ENCODE measurements at regions not wholly inside any gene's neighbourhood (a gene's known extent, or its start where the extent isn't known, plus 50 kb on each side); places are given as distances from the start of the nearest gene placed in this dataset.

- CTCF ChIA-PET, result no interaction called here
Measured at GRCh38 chr15:29405564-29405963, 135.9 kb upstream of the NSMCE3 start.

GRCh38 chr15:29403772-29404171, 134.2 kb upstream of the NSMCE3 start:
- Mint-ChIP-seq H3K36me3 (no peaks in the 10 kb centered on the region), H3K27me3 (peaks cover 8% of the 10 kb centered on the region), H3K9me3 (no peaks in the 10 kb centered on the region), H3K27ac (no peak overlapping the region), H3K4me3 (no peak overlapping the region), H3K4me1 (no peaks in the 10 kb centered on the region)
- CTCF ChIA-PET, result no interaction called here
- DNase-seq, result no peak

More at GRCh38 chr15:29405564-29405963, 135.9 kb upstream of the NSMCE3 start:
- H3K27ac Mint-ChIP-seq, result no peak overlapping the region
- peaks cover 8% of the 10 kb centered on the region for H3K27me3 Mint-ChIP-seq
- H3K36me3 Mint-ChIP-seq, result no peaks in the 10 kb centered on the region
- no peak overlapping the region for H3K4me3 Mint-ChIP-seq
- no peaks in the 10 kb centered on the region for H3K4me1 Mint-ChIP-seq
- DNase-seq, result no peak
- no peaks in the 10 kb centered on the region for H3K9me3 Mint-ChIP-seq

GRCh38 chr15:29401644-29402043, 132.0 kb upstream of the NSMCE3 start:
- CTCF ChIA-PET, result no interaction called here
- no peaks in the 10 kb centered on the region for H3K36me3 Mint-ChIP-seq
- no peak overlapping the region for H3K27ac Mint-ChIP-seq
- no peaks in the 10 kb centered on the region for H3K9me3 Mint-ChIP-seq
- no peak for DNase-seq
- H3K4me3 Mint-ChIP-seq, result no peak overlapping the region
- no peaks in the 10 kb centered on the region for H3K4me1 Mint-ChIP-seq
- H3K27me3 Mint-ChIP-seq, result peaks cover 15% of the 10 kb centered on the region

- CTCF ChIA-PET, result no interaction called here
- no peaks in the 10 kb centered on the region for H3K9me3 Mint-ChIP-seq
- no peaks in the 10 kb centered on the region for H3K4me1 Mint-ChIP-seq
- H3K27ac Mint-ChIP-seq, result no peak overlapping the region
- H3K4me3 Mint-ChIP-seq, result no peak overlapping the region
- no peak for DNase-seq
- H3K36me3 Mint-ChIP-seq, result no peaks in the 10 kb centered on the region
- peaks cover 15% of the 10 kb centered on the region for H3K27me3 Mint-ChIP-seq
Measured at GRCh38 chr15:29400701-29401100, 131.1 kb upstream of the NSMCE3 start.

- peaks cover 11% of the 10 kb centered on the region for H3K27me3 Mint-ChIP-seq
- CTCF ChIA-PET, result no interaction called here
Measured at GRCh38 chr15:29398907-29399306, 129.3 kb upstream of the NSMCE3 start.

GRCh38 chr15:29396176-29396811, 126.7 kb upstream of the NSMCE3 start:
- CTCF ChIA-PET, result no interaction called here
- H3K9me3 Mint-ChIP-seq, result no peaks in the 10 kb centered on the region
- DNase-seq, result no peak
- no peaks in the 10 kb centered on the region for H3K4me1 Mint-ChIP-seq
- no peak overlapping the region for H3K27ac Mint-ChIP-seq
- H3K4me3 Mint-ChIP-seq, result no peak overlapping the region
- peaks cover 9% of the 10 kb centered on the region for H3K27me3 Mint-ChIP-seq
- no peaks in the 10 kb centered on the region for H3K36me3 Mint-ChIP-seq

More at GRCh38 chr15:29398907-29399306, 129.3 kb upstream of the NSMCE3 start:
- H3K27ac Mint-ChIP-seq, result no peak overlapping the region
- DNase-seq, result no peak
- H3K4me3 Mint-ChIP-seq, result no peak overlapping the region
- H3K9me3 Mint-ChIP-seq, result no peaks in the 10 kb centered on the region
- no peaks in the 10 kb centered on the region for H3K36me3 Mint-ChIP-seq
- no peaks in the 10 kb centered on the region for H3K4me1 Mint-ChIP-seq

GRCh38 chr15:29393443-29393842, 123.8 kb upstream of the NSMCE3 start:
- no peaks in the 10 kb centered on the region for H3K4me1 Mint-ChIP-seq
- no peak overlapping the region for H3K4me3 Mint-ChIP-seq
- CTCF ChIA-PET, result no interaction called here
- no peaks in the 10 kb centered on the region for H3K9me3 Mint-ChIP-seq
- no peak overlapping the region for H3K27ac Mint-ChIP-seq
- peaks cover 7% of the 10 kb centered on the region for H3K27me3 Mint-ChIP-seq
- H3K36me3 Mint-ChIP-seq, result no peaks in the 10 kb centered on the region
- DNase-seq, result no peak

- no peak overlapping the region for H3K27ac Mint-ChIP-seq
- H3K27me3 Mint-ChIP-seq, result no peaks in the 10 kb centered on the region
- no peaks in the 10 kb centered on the region for H3K4me1 Mint-ChIP-seq
- CTCF ChIA-PET, result no interaction called here
- no peaks in the 10 kb centered on the region for H3K9me3 Mint-ChIP-seq
- no peaks in the 10 kb centered on the region for H3K36me3 Mint-ChIP-seq
- DNase-seq, result no peak
- H3K4me3 Mint-ChIP-seq, result no peak overlapping the region
Measured at GRCh38 chr15:29392358-29392757, 122.7 kb upstream of the NSMCE3 start.

- no peaks in the 10 kb centered on the region for H3K36me3 Mint-ChIP-seq
- no peaks in the 10 kb centered on the region for H3K27me3 Mint-ChIP-seq
- no peaks in the 10 kb centered on the region for H3K4me1 Mint-ChIP-seq
- H3K4me3 Mint-ChIP-seq, result no peak overlapping the region
- no peak for DNase-seq
- no peak overlapping the region for H3K27ac Mint-ChIP-seq
- no peaks in the 10 kb centered on the region for H3K9me3 Mint-ChIP-seq
- CTCF ChIA-PET, result no interaction called here
Measured at GRCh38 chr15:29390051-29390450, 120.4 kb upstream of the NSMCE3 start.

- no peak overlapping the region for H3K4me3 Mint-ChIP-seq
- CTCF ChIA-PET, result no interaction called here
Measured at GRCh38 chr15:29386523-29386922, 116.9 kb upstream of the NSMCE3 start.

GRCh38 chr15:29383367-29383766, 113.7 kb upstream of the NSMCE3 start:
- CTCF ChIA-PET, result no interaction called here
- no peaks in the 10 kb centered on the region for H3K36me3 Mint-ChIP-seq
- no peak overlapping the region for H3K4me3 Mint-ChIP-seq
- DNase-seq, result no peak
- H3K9me3 Mint-ChIP-seq, result no peaks in the 10 kb centered on the region
- H3K27ac Mint-ChIP-seq, result no peak overlapping the region
- H3K27me3 Mint-ChIP-seq, result no peaks in the 10 kb centered on the region
- H3K4me1 Mint-ChIP-seq, result no peaks in the 10 kb centered on the region

More at GRCh38 chr15:29386523-29386922, 116.9 kb upstream of the NSMCE3 start:
- H3K36me3 Mint-ChIP-seq, result no peaks in the 10 kb centered on the region
- no peaks in the 10 kb centered on the region for H3K4me1 Mint-ChIP-seq
- DNase-seq, result no peak
- H3K27me3 Mint-ChIP-seq, result no peaks in the 10 kb centered on the region
- H3K27ac Mint-ChIP-seq, result no peak overlapping the region
- no peaks in the 10 kb centered on the region for H3K9me3 Mint-ChIP-seq

- Mint-ChIP-seq H3K4me3 (no peak overlapping the region), H3K9me3 (no peaks in the 10 kb centered on the region)
- CTCF ChIA-PET, result no interaction called here
Measured at GRCh38 chr15:29382862-29383261, 113.2 kb upstream of the NSMCE3 start.

GRCh38 chr15:29380466-29380865, 110.8 kb upstream of the NSMCE3 start:
- no peaks in the 10 kb centered on the region for H3K9me3 Mint-ChIP-seq
- H3K27me3 Mint-ChIP-seq, result peaks cover 10% of the 10 kb centered on the region
- H3K4me3 Mint-ChIP-seq, result no peak overlapping the region
- H3K36me3 Mint-ChIP-seq, result no peaks in the 10 kb centered on the region
- H3K4me1 Mint-ChIP-seq, result no peaks in the 10 kb centered on the region
- no peak overlapping the region for H3K27ac Mint-ChIP-seq
- CTCF ChIA-PET, result interaction anchor here (0.7 kb wide), 1 partner anchor 192 kb away, joined by 3 read pairs; no protein-coding TSS in a partner anchor
- DNase-seq, result no peak

More at GRCh38 chr15:29382862-29383261, 113.2 kb upstream of the NSMCE3 start:
- Mint-ChIP-seq H3K27me3 (no peaks in the 10 kb centered on the region), H3K4me1 (no peaks in the 10 kb centered on the region), H3K27ac (no peak overlapping the region), H3K36me3 (no peaks in the 10 kb centered on the region)
- no peak for DNase-seq

- CTCF ChIA-PET, result no interaction called here
- Mint-ChIP-seq H3K27ac (no peak overlapping the region), H3K27me3 (peaks cover 13% of the 10 kb centered on the region), H3K4me3 (no peak overlapping the region), H3K4me1 (no peaks in the 10 kb centered on the region), H3K9me3 (no peaks in the 10 kb centered on the region), H3K36me3 (no peaks in the 10 kb centered on the region)
- DNase-seq, result no peak
Measured at GRCh38 chr15:29379647-29380046, 110.0 kb upstream of the NSMCE3 start.

- CTCF ChIA-PET, result no interaction called here
- no peak for DNase-seq
- Mint-ChIP-seq H3K36me3 (no peaks in the 10 kb centered on the region), H3K27me3 (peaks cover 13% of the 10 kb centered on the region), H3K27ac (no peak overlapping the region), H3K4me3 (no peak overlapping the region), H3K4me1 (no peaks in the 10 kb centered on the region), H3K9me3 (no peaks in the 10 kb centered on the region)
Measured at GRCh38 chr15:29377161-29377560, 107.5 kb upstream of the NSMCE3 start.

- Mint-ChIP-seq H3K27me3 (peaks cover 13% of the 10 kb centered on the region), H3K9me3 (no peaks in the 10 kb centered on the region), H3K27ac (no peak overlapping the region), H3K4me3 (no peak overlapping the region), H3K36me3 (no peaks in the 10 kb centered on the region), H3K4me1 (no peaks in the 10 kb centered on the region)
- CTCF ChIA-PET, result no interaction called here
- DNase-seq, result no peak
Measured at GRCh38 chr15:29376590-29376989, 107.0 kb upstream of the NSMCE3 start.
